ENCODE measurements at regions not wholly inside any gene's neighbourhood (a gene's known extent, or its start where the extent isn't known, plus 50 kb on each side); places are given as distances from the start of the nearest gene placed in this dataset.
"Not testable (repeated sequence)": the region's sequence is repeated elsewhere in the genome, so short reads cannot be mapped to it uniquely, and the experiment has no call there.

DNA sequence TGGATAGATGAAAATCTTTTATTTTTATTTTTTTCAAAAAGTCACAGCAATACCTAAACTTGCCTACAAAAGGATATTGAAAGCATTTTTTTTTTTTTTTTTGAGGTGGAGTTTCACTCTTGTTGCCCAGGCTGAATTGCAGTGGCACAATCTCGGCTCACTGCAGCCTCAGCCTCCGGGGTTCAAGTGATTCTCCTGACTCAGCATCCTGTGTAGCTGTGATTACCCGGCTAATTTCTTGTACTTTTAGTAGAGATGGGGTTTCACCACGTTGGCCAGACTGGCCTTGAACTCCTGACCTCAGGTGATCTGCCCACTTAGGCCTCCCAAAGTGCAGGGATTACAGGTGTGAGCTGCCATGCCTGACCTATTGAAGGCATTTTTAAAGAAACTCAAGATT, 69.1 kb upstream of the DGKB start:
- H3K27me3 ChIP-seq (replicated peaks in 1 of 4; ENCODE audit: control insufficient read depth in 3 of 4, extremely low read depth in 1 of 4, insufficient read depth in 3 of 4, low read length in 3 of 4); H3K36me3 ChIP-seq (ENCODE audit: control insufficient read depth in 2 of 4, insufficient read depth in 4 of 4, low read length in 3 of 4); H3K9me3 ChIP-seq (ENCODE audit: insufficient read depth in 2 of 2, low read depth in 1 of 2, low read length in 1 of 2); H2AK5ac ChIP-seq (ENCODE audit: low read depth, low read length); H2BK15ac ChIP-seq (ENCODE audit: low read length); H3K4me2 ChIP-seq (ENCODE audit: insufficient read depth in 1 of 2, low read depth in 2 of 2, low read length in 2 of 2); H3K23me2 ChIP-seq (ENCODE audit: low read depth, low read length); H3K9ac ChIP-seq (replicated peaks in 1 of 4; ENCODE audit: extremely low read depth in 1 of 4, low read depth in 3 of 4, low read length in 3 of 4); H3K23ac ChIP-seq (ENCODE audit: insufficient read length); H2BK20ac ChIP-seq (ENCODE audit: low read length); H3K4ac ChIP-seq (replicated peaks; ENCODE audit: insufficient read length, low read depth, low read length); H3K18ac ChIP-seq (ENCODE audit: extremely low read depth, low read length); H4K8ac ChIP-seq (ENCODE audit: extremely low read depth, insufficient read depth, low read length); H3K14ac ChIP-seq (ENCODE audit: insufficient read length); H3K56ac ChIP-seq (replicated peaks; ENCODE audit: insufficient read length, low read depth, low read length); H3K4me1 ChIP-seq (replicated peaks in 1 of 4; ENCODE audit: control insufficient read depth in 3 of 4, insufficient read depth in 4 of 4, low read length in 3 of 4); H2BK5ac ChIP-seq (ENCODE audit: low read depth, low read length); H4K5ac ChIP-seq (ENCODE audit: insufficient read length, low read depth, low read length); H2BK120ac ChIP-seq (replicated peaks; ENCODE audit: low read depth, low read length); H3K79me2 ChIP-seq (ENCODE audit: control insufficient read depth in 1 of 2, insufficient read depth in 2 of 2, low read length in 2 of 2); H3K4me3 ChIP-seq (ENCODE audit: extremely low read depth in 1 of 4, insufficient read depth in 2 of 4, low read depth in 3 of 4, low read length in 4 of 4); DNase-seq (ENCODE audit: low read depth in 1 of 2, low spot score in 2 of 2); H3K27ac ChIP-seq (ENCODE audit: low read depth, low read length); H3K79me1 ChIP-seq (ENCODE audit: low read depth, low read length); H2AFZ ChIP-seq (ENCODE audit: low read length); POLR2A ChIA-PET (ENCODE audit: partially characterized antibody); H2BK12ac ChIP-seq (ENCODE audit: low read depth, low read length); FAIRE-seq; H4K91ac ChIP-seq (replicated peaks; ENCODE audit: insufficient read length, low read length); H4K20me1 ChIP-seq (replicated peaks in 1 of 2; ENCODE audit: control insufficient read depth in 1 of 2, insufficient read depth in 2 of 2, low read length in 2 of 2): not testable (repeated sequence)
- TF ChIP-seq MAFK (IDR thresholded peaks at IDR 0.05; ENCODE audit: low read depth, low read length) = peak; percentile 42; the same call in 1 of the 2 replicates
- CTCF ChIA-PET (ENCODE audit: partially characterized antibody) = interaction anchor here (1.1 kb wide), 1 partner anchor 34 kb away, joined by 4 read pairs; no protein-coding TSS in a partner anchor
- 85% methylated on average over 4 of the region's 4 CpGs; no CpG with 5 or more reads in 1 of the 2 experiments for WGBS, 2 experiments (ENCODE audit: extremely low coverage in 1 of 2, insufficient coverage in 1 of 2, insufficient read length in 1 of 2, insufficient replicate concordance in 2 of 2, low coverage in 1 of 2, low lambda C conversion rate in 2 of 2, missing lambda C conversion rate in 1 of 2)

DNA sequence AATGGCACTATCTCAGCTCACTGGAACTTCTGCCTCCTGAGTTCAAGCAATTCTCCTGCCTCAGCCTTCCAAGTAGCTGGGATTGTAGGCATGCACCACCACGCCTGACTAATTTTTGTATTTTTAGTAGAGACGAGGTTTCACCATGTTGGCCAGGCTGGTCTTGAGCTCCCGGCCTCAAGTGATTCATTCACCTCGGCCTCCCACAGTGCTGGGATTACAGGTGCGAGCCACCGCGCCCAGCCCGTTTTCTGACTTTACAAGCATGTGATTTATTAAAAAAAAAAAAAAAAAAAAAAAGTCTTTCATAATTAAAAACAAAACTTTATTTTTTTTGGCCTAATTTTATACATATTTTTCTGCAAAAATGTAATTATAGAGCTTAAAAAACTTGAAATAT, 64.8 kb upstream of the DGKB start:
- H3K23me2 ChIP-seq (ENCODE audit: low read depth, low read length); H4K5ac ChIP-seq (ENCODE audit: insufficient read length, low read depth, low read length); H4K20me1 ChIP-seq (replicated peaks in 1 of 2; ENCODE audit: control insufficient read depth in 1 of 2, insufficient read depth in 2 of 2, low read length in 2 of 2); H3K23ac ChIP-seq (ENCODE audit: insufficient read length); H3K79me1 ChIP-seq (ENCODE audit: low read depth, low read length); H3K14ac ChIP-seq (ENCODE audit: insufficient read length); FAIRE-seq; H3K27ac ChIP-seq (ENCODE audit: low read depth, low read length); DNase-seq (ENCODE audit: low read depth in 1 of 2, low spot score in 2 of 2); H3K27me3 ChIP-seq (replicated peaks in 1 of 4; ENCODE audit: control insufficient read depth in 3 of 4, extremely low read depth in 1 of 4, insufficient read depth in 3 of 4, low read length in 3 of 4); H2AK5ac ChIP-seq (ENCODE audit: low read depth, low read length); H4K91ac ChIP-seq (replicated peaks; ENCODE audit: insufficient read length, low read length); H3K4me1 ChIP-seq (replicated peaks in 1 of 4; ENCODE audit: control insufficient read depth in 3 of 4, insufficient read depth in 4 of 4, low read length in 3 of 4); H3K79me2 ChIP-seq (ENCODE audit: control insufficient read depth in 1 of 2, insufficient read depth in 2 of 2, low read length in 2 of 2); H2BK12ac ChIP-seq (ENCODE audit: low read depth, low read length); H2BK120ac ChIP-seq (replicated peaks; ENCODE audit: low read depth, low read length); H3K18ac ChIP-seq (ENCODE audit: extremely low read depth, low read length); H2BK15ac ChIP-seq (ENCODE audit: low read length); H4K8ac ChIP-seq (ENCODE audit: extremely low read depth, insufficient read depth, low read length); H3K4me3 ChIP-seq (ENCODE audit: extremely low read depth in 1 of 4, insufficient read depth in 2 of 4, low read depth in 3 of 4, low read length in 4 of 4); H2AFZ ChIP-seq (ENCODE audit: low read length); H3K36me3 ChIP-seq (ENCODE audit: control insufficient read depth in 2 of 4, insufficient read depth in 4 of 4, low read length in 3 of 4); H3K4ac ChIP-seq (replicated peaks; ENCODE audit: insufficient read length, low read depth, low read length); H2BK5ac ChIP-seq (ENCODE audit: low read depth, low read length); H3K4me2 ChIP-seq (ENCODE audit: insufficient read depth in 1 of 2, low read depth in 2 of 2, low read length in 2 of 2); H3K9ac ChIP-seq (replicated peaks in 1 of 4; ENCODE audit: extremely low read depth in 1 of 4, low read depth in 3 of 4, low read length in 3 of 4); H2BK20ac ChIP-seq (ENCODE audit: low read length); H3K56ac ChIP-seq (replicated peaks; ENCODE audit: insufficient read length, low read depth, low read length); H3K9me3 ChIP-seq (ENCODE audit: insufficient read depth in 2 of 2, low read depth in 1 of 2, low read length in 1 of 2): not testable (repeated sequence)
- WGBS, 2 experiments (ENCODE audit: extremely low coverage in 1 of 2, insufficient coverage in 1 of 2, insufficient read length in 1 of 2, insufficient replicate concordance in 2 of 2, low coverage in 1 of 2, low lambda C conversion rate in 2 of 2, missing lambda C conversion rate in 1 of 2) = 90% methylated on average over 8 of the region's 8 CpGs; no CpG with 5 or more reads in 1 of the 2 experiments
- POLR2A ChIA-PET (ENCODE audit: partially characterized antibody) = interaction anchor here (1.1 kb wide), 1 partner anchor 9 kb away, joined by 3 read pairs; no protein-coding TSS in a partner anchor
- CTCF ChIA-PET (ENCODE audit: partially characterized antibody) = interaction anchor here (0.7 to 1.9 kb wide), 4 partner anchors 9 to 69 kb away, joined by 3 to 8 read pairs (median 4); no protein-coding TSS in a partner anchor
